Kidney tubule cell (primary cell): ENCODE measurements at regions not wholly inside any gene's neighbourhood (a gene's known extent, or its start where the extent isn't known, plus 50 kb on each side); places are given as distances from the start of the nearest gene placed in this dataset.
A peak's percentile ranks its signal among the peaks of the same experiment; 100 is the strongest.
"Not testable (repeated sequence)": the region's sequence is repeated elsewhere in the genome, so short reads cannot be mapped to it uniquely, and the experiment has no call there.

Source experiments
- DNase-seq: peaks from one replicate; pipeline ENCODE4 v3.0.0-alpha.2; 2018; ENCODE audit warnings: low spot score

GRCh38 chr1:196002296-196002695 lies 605.9 kb downstream of the KCNT2 start:
- DNase-seq: not testable (repeated sequence)

- DNase-seq: no peak
These were observed 607.1 kb downstream of the KCNT2 start for GRCh38 chr1:196001188-196001587.

GRCh38 chr1:195999022-195999421 lies 609.2 kb downstream of the KCNT2 start:
- no peak for DNase-seq

- DNase-seq: peak; percentile 28
These were observed 626.6 kb downstream of the KCNT2 start for GRCh38 chr1:195981448-195982139.

GRCh38 chr1:195979646-195980045 lies 628.6 kb downstream of the KCNT2 start:
- DNase-seq: no peak

- no peak for DNase-seq
These were observed 634.8 kb downstream of the KCNT2 start for GRCh38 chr1:195973311-195973904.

GRCh38 chr1:195971589-195971988 lies 636.7 kb downstream of the KCNT2 start:
- no peak for DNase-seq

GRCh38 chr1:195970209-195970608 lies 638.0 kb downstream of the KCNT2 start:
- DNase-seq: no peak

GRCh38 chr1:195965475-195965874 lies 642.8 kb downstream of the KCNT2 start:
- no peak for DNase-seq

GRCh38 chr1:195965036-195965435 lies 643.2 kb downstream of the KCNT2 start:
- no peak for DNase-seq

GRCh38 chr1:195964516-195964915 lies 643.7 kb downstream of the KCNT2 start:
- DNase-seq: no peak

GRCh38 chr1:195962051-195962450 lies 646.2 kb downstream of the KCNT2 start:
- DNase-seq: no peak

- DNase-seq: no peak
These were observed 647.7 kb downstream of the KCNT2 start for GRCh38 chr1:195960580-195960979.

- no peak for DNase-seq
These were observed 650.1 kb downstream of the KCNT2 start for GRCh38 chr1:195958131-195958530.

GRCh38 chr1:195956845-195957244 lies 651.4 kb downstream of the KCNT2 start:
- DNase-seq: no peak

GRCh38 chr1:195954848-195955247 lies 653.4 kb downstream of the KCNT2 start:
- no peak for DNase-seq

GRCh38 chr1:195951313-195951712 lies 656.9 kb downstream of the KCNT2 start:
- no peak for DNase-seq

- no peak for DNase-seq
These were observed 659.9 kb downstream of the KCNT2 start for GRCh38 chr1:195948123-195948895.

GRCh38 chr1:195946500-195946899 lies 661.7 kb downstream of the KCNT2 start:
- DNase-seq: no peak

- no peak for DNase-seq
These were observed 666.4 kb downstream of the KCNT2 start for GRCh38 chr1:195941795-195942194.

GRCh38 chr1:195941314-195941713 lies 666.9 kb downstream of the KCNT2 start:
- no peak for DNase-seq

GRCh38 chr1:195939844-195940243 lies 668.4 kb downstream of the KCNT2 start:
- DNase-seq: no peak
